ENCODE measurements at regions not wholly inside any gene's neighbourhood (a gene's known extent, or its start where the extent isn't known, plus 50 kb on each side); places are given as distances from the start of the nearest gene placed in this dataset.

DNA sequence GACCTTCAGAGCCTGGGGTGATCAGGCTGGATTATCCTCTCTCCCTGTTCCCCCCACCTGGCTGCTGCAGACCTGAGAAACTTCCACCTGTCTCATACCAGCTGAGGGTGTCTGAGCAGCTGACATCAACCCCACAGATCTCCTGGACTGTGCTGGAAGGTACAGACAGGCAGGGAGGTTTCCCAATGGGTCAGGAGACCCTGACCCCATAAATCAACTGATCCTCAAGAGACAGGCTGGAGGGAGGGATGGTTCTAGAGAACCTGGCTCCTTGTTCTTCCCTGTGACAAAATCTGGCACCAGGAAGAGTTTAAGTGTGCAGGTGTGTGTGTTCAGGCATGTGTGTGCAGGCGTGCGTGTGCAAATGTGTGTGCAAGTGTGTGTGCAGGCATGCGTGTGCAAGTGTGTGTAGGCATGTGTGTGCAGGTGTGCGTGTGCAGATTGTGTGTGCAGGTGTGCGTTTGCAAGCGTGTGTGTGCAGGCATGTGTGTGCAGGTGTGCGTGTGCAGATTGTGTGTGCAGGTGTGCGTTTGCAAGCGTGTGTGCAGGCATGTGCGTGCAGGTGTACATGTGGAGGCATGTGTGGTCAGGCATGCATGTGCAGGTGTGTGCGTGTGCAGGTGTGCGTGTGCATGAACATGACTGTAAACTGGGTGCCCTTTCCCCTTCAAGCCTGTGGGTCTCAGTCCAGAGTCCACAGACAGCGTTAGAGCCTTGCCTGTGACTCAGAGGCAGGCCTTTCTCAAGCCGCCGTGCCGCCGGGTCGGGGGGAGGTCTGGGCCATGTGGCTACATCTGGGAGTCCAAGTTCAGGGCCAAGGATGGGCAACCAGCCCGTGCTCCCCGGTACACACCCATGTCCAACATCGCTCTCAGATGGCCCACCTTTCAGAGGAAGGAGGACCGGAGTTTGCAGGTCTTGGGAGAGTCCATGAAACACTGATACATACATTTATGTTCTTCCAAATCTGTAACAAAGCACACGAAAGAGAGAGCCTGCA, 50.1 kb upstream of the ELN start:
- TF ChIP-seq, protein P1, sequence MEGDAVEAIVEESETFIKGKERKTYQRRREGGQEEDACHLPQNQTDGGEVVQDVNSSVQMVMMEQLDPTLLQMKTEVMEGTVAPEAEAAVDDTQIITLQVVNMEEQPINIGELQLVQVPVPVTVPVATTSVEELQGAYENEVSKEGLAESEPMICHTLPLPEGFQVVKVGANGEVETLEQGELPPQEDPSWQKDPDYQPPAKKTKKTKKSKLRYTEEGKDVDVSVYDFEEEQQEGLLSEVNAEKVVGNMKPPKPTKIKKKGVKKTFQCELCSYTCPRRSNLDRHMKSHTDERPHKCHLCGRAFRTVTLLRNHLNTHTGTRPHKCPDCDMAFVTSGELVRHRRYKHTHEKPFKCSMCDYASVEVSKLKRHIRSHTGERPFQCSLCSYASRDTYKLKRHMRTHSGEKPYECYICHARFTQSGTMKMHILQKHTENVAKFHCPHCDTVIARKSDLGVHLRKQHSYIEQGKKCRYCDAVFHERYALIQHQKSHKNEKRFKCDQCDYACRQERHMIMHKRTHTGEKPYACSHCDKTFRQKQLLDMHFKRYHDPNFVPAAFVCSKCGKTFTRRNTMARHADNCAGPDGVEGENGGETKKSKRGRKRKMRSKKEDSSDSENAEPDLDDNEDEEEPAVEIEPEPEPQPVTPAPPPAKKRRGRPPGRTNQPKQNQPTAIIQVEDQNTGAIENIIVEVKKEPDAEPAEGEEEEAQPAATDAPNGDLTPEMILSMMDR (IDR thresholded peaks at IDR 0.05; ENCODE audit: insufficient read depth, low read depth, low read length) = no peak
- no peak for TF ChIP-seq EZH2 (IDR thresholded peaks at IDR 0.05; ENCODE audit: insufficient read depth, low read length)
